A673 (cell line): ENCODE measurements at regions not wholly inside any gene's neighbourhood (a gene's known extent, or its start where the extent isn't known, plus 50 kb on each side); places are given as distances from the start of the nearest gene placed in this dataset.

ENCODE experiments used
- BruUV-seq: library from RNA; stranded (reverse); fragments of 400-500 nt; replicated peaks from 2 replicates; lab custom pipeline; 2021; lab: Mats Ljungman, UMichigan
- CTCF ChIA-PET: fragments of 300-600 bp; sonication (Branson Sonifier 250); formaldehyde crosslinking; loops from one replicate; lab custom pipeline; 2022; ENCODE audit warnings: antibody characterized with exemption; lab: Charles Lee
- POLR2A ChIA-PET: fragments of 300-600 bp; sonication (Branson Sonifier 250); formaldehyde crosslinking; loops from one replicate; lab custom pipeline; 2022; ENCODE audit warnings: antibody characterized with exemption; ENCODE audit not compliant: low non-redundant PET; lab: Charles Lee
- DNase-seq: peaks from one replicate; pipeline ENCODE4 v3.0.0-alpha.2; 2015; ENCODE audit warnings: low spot score
- H3K27ac ChIP-seq: fragments of 200-600 bp; sonication (generic); 2 replicates; pipeline ENCODE4 v1.5.1; 2016; ENCODE audit warnings: mixed run types, low read depth, mild to moderate bottlenecking, mixed read lengths, antibody characterized with exemption, low read length; ENCODE audit not compliant: poor library complexity, severe bottlenecking
- H3K27me3 ChIP-seq: fragments of 200-600 bp; sonication (generic); replicated peaks from 2 replicates; pipeline ENCODE4 v1.6.1; 2017; ENCODE audit warnings: mixed run types, low read depth, mild to moderate bottlenecking, mixed read lengths, antibody characterized with exemption, low read length; ENCODE audit not compliant: insufficient read depth, poor library complexity
- H3K36me3 ChIP-seq: fragments of 200-600 bp; sonication (generic); 2 replicates; pipeline ENCODE4 v1.6.1; 2016; ENCODE audit warnings: mixed run types, mild to moderate bottlenecking, mixed read lengths, antibody characterized with exemption, low read length; ENCODE audit not compliant: insufficient read depth, poor library complexity, severe bottlenecking
- H3K4me1 ChIP-seq: fragments of 200-600 bp; sonication (generic); 2 replicates; pipeline ENCODE4 v1.6.1; 2017; ENCODE audit warnings: mixed run types, mild to moderate bottlenecking, mixed read lengths, antibody characterized with exemption, low read length; ENCODE audit not compliant: insufficient read depth, poor library complexity, severe bottlenecking
- H3K4me3 ChIP-seq: fragments of 200-600 bp; sonication (generic); 2 replicates; pipeline ENCODE4 v1.5.1; 2016; ENCODE audit warnings: low read depth, mixed run types, mild to moderate bottlenecking, mixed read lengths, low read length; ENCODE audit not compliant: poor library complexity, severe bottlenecking
- H3K9me3 ChIP-seq: fragments of 200-600 bp; sonication (generic); 2 replicates; pipeline ENCODE4 v1.6.1; 2016; ENCODE audit warnings: mixed run types, low read depth, mild to moderate bottlenecking, mixed read lengths, antibody characterized with exemption, low read length; ENCODE audit not compliant: poor library complexity, severe bottlenecking
- EZH2 ChIP-seq: fragments of 200-600 bp; sonication (generic); IDR thresholded peaks from 2 replicates; pipeline ENCODE4 v1.6.1; 2017; ENCODE audit warnings: borderline replicate concordance, low read depth, mild to moderate bottlenecking, mixed read lengths, antibody characterized with exemption, low read length; ENCODE audit not compliant: poor library complexity, severe bottlenecking
- intact Hi-C: fragments of 100-400 bp; cut with micrococcal nuclease; formaldehyde crosslinking; loops from one replicate; pipeline ENCODE4 v1.10.0; 2022; ENCODE audit not compliant: unreplicated experiment
- TF ChIP-seq, protein P1 (sequence below): fragments of 300-800, 200-600 bp; sonication (generic); conservative IDR thresholded peaks from 2 replicates; pipeline ENCODE4 v1.5.1; 2017; ENCODE audit warnings: low read depth, mild to moderate bottlenecking, antibody characterized with exemption, low read length, moderate library complexity, mixed read lengths

- CTCF ChIA-PET = no interaction called here
- POLR2A ChIA-PET = no interaction called here
- peaks cover 4% of the 10 kb centered on the region for H3K9me3 ChIP-seq
- no peak overlapping the region for H3K4me3 ChIP-seq
- DNase-seq = no peak
- BruUV-seq = no TSS peak
- intact Hi-C loops = no loop called here
- H3K36me3 ChIP-seq = no peaks in the 10 kb centered on the region
- H3K27me3 ChIP-seq = no peaks in the 10 kb centered on the region
- H3K4me1 ChIP-seq = no peaks in the 10 kb centered on the region
- H3K27ac ChIP-seq = no peak overlapping the region
- TF ChIP-seq, protein P1, sequence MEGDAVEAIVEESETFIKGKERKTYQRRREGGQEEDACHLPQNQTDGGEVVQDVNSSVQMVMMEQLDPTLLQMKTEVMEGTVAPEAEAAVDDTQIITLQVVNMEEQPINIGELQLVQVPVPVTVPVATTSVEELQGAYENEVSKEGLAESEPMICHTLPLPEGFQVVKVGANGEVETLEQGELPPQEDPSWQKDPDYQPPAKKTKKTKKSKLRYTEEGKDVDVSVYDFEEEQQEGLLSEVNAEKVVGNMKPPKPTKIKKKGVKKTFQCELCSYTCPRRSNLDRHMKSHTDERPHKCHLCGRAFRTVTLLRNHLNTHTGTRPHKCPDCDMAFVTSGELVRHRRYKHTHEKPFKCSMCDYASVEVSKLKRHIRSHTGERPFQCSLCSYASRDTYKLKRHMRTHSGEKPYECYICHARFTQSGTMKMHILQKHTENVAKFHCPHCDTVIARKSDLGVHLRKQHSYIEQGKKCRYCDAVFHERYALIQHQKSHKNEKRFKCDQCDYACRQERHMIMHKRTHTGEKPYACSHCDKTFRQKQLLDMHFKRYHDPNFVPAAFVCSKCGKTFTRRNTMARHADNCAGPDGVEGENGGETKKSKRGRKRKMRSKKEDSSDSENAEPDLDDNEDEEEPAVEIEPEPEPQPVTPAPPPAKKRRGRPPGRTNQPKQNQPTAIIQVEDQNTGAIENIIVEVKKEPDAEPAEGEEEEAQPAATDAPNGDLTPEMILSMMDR = no peak
- no peak for TF ChIP-seq EZH2
These were observed 179.8 kb downstream of the CXCL12 start for GRCh38 chr10:44205067-44205466.

- no TSS peak for BruUV-seq
These were observed 181.4 kb downstream of the CXCL12 start for GRCh38 chr10:44203535-44203934.

DNA sequence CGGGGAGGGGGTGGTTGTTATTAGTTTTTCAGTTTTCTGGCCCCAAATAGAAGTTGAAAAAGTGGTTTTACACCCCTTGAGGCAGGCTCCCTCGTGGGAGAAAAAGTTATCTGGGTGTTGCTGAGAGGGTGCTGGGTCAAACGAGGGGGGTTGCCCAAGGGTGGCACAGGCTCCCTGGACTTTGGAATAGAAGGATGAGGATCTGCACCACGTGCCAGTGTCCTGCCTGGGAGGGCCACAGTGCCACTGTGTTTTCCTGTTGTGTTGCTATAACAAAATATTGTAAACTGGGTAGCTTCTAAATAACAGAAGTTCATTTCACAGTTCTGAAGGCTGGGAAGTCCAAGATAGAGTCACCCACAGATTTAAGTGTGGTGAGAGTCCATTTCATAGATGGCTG is 181.9 kb downstream of the CXCL12 start:
- intact Hi-C loops = no loop called here
- no peaks in the 10 kb centered on the region for H3K36me3 ChIP-seq
- TF ChIP-seq, protein P1 = no peak
- TF ChIP-seq EZH2 = no peak
- no peak overlapping the region for H3K27ac ChIP-seq
- DNase-seq = no peak
- CTCF ChIA-PET = no interaction called here
- POLR2A ChIA-PET = no interaction called here
- H3K27me3 ChIP-seq = no peaks in the 10 kb centered on the region
- H3K4me1 ChIP-seq = no peaks in the 10 kb centered on the region
- no peak overlapping the region for H3K4me3 ChIP-seq
- no TSS peak for BruUV-seq
- H3K9me3 ChIP-seq = peaks cover 4% of the 10 kb centered on the region

More at GRCh38 chr10:44203535-44203934, 181.4 kb downstream of the CXCL12 start:
- no peak for DNase-seq
- H3K4me3 ChIP-seq = no peak overlapping the region
- ChIA-PET CTCF (no interaction called here), POLR2A (no interaction called here)
- intact Hi-C loops = no loop called here
- no peaks in the 10 kb centered on the region for H3K27me3 ChIP-seq
- no peaks in the 10 kb centered on the region for H3K36me3 ChIP-seq
- TF ChIP-seq, protein P1 = no peak
- no peak for TF ChIP-seq EZH2
- H3K4me1 ChIP-seq = no peaks in the 10 kb centered on the region
- no peak overlapping the region for H3K27ac ChIP-seq
- peaks cover 4% of the 10 kb centered on the region for H3K9me3 ChIP-seq
